Prostate gland (tissue), 2 donors: ENCODE measurements at regions not wholly inside any gene's neighbourhood (a gene's known extent, or its start where the extent isn't known, plus 50 kb on each side); places are given as distances from the start of the nearest gene placed in this dataset.
A peak's percentile ranks its signal among the peaks of the same experiment; 100 is the strongest.

ENCODE experiments used
- DNase-seq: peaks from one replicate; pipeline ENCODE4 v3.0.0-alpha.2; 2019; ENCODE audit warnings: low spot score
- H3K27ac ChIP-seq, 2 donors: fragments of 200-600 bp; sonication (generic); 2 replicates each; pipeline ENCODE4 v1.5.1; 2017 to 2019
- H3K27me3 ChIP-seq: fragments of 200-600 bp; sonication (generic); replicated peaks from 2 replicates; pipeline ENCODE4 v1.5.1; 2019; ENCODE audit not compliant: insufficient read depth
- H3K36me3 ChIP-seq, 2 donors: fragments of 200-600 bp; sonication (generic); 1 replicate in 1 of 2; 2 replicates in 1 of 2; pipeline versions ENCODE4 v1.5.1 to v1.8.1; 2017 to 2019
- H3K4me1 ChIP-seq: fragments of 200-600 bp; sonication (generic); replicated peaks from 2 replicates; pipeline ENCODE4 v1.5.1; 2019
- H3K4me3 ChIP-seq, 2 donors: fragments of 200-600 bp; sonication (generic); 2 replicates each; pipeline ENCODE4 v1.5.1; 2017 to 2019
- H3K9me3 ChIP-seq: fragments of 200-600 bp; sonication (generic); 2 replicates; pipeline ENCODE4 v1.5.1; 2017
- CTCF ChIP-seq, 4 experiments: fragments of 200-600 bp in 2 of 4; fragments of 450-650 bp in 2 of 4; sonication (generic) in 2 of 4; IDR thresholded peaks; 1 replicate in 3 of 4; 2 replicates in 1 of 4; pipeline ENCODE4 v1.5.1; 2016 to 2019; ENCODE audit warnings: antibody characterized with exemption in 4 of 4, mild to moderate bottlenecking in 2 of 4, moderate library complexity in 2 of 4
- POLR2A ChIP-seq: fragments of 450-650 bp; IDR thresholded peaks from one replicate; pipeline ENCODE4 v1.6.1; 2016; ENCODE audit warnings: antibody characterized with exemption, mild to moderate bottlenecking
- POLR2AphosphoS5 ChIP-seq: sonication (generic); formaldehyde crosslinking; IDR thresholded peaks from one replicate; pipeline ENCODE4 v1.6.1; 2017; ENCODE audit warnings: antibody characterized with exemption
- WGBS: methylation state at CpG from one replicate; pipeline ENCODE4 v1.1.5; 2018; 5-methylcytosine and 5-hydroxymethylcytosine counted together
- intact Hi-C: fragments of 100-400 bp; cut with DNase I; formaldehyde crosslinking; loops from one replicate; pipeline ENCODE4 v1.14.2; 2022

GRCh38 chr4:4808086-4808485 lies 51.4 kb upstream of the MSX1 start:
- Histone ChIP-seq H3K4me1 (no peaks in the 10 kb centered on the region), H3K27ac (no peak overlapping the region), H3K9me3 (no peaks in the 10 kb centered on the region), H3K27me3 (no peaks in the 10 kb centered on the region), H3K4me3 (no peak overlapping the region), H3K36me3 (no peaks in the 10 kb centered on the region)
- DNase-seq = no peak
- WGBS = 94% methylated on average over 4 of the region's 4 CpGs
- intact Hi-C loops = no loop called here
- no peak for TF ChIP-seq POLR2AphosphoS5
- no peak for TF ChIP-seq CTCF (IDR thresholded peaks at IDR 0.05)
- no peak for TF ChIP-seq POLR2A

GRCh38 chr4:4805887-4806286 lies 53.6 kb upstream of the MSX1 start:
- peak; percentile 9 for DNase-seq
- no peaks in the 10 kb centered on the region for H3K36me3 ChIP-seq

GRCh38 chr4:4803912-4804296 lies 55.6 kb upstream of the MSX1 start:
- H3K9me3 ChIP-seq = no peaks in the 10 kb centered on the region
- DNase-seq = no peak
- WGBS = 98% methylated on average over 2 of the region's 2 CpGs
- H3K4me1 ChIP-seq = no peaks in the 10 kb centered on the region
- H3K27me3 ChIP-seq = no peaks in the 10 kb centered on the region
- intact Hi-C loops = no loop called here
- H3K4me3 ChIP-seq = no peak overlapping the region
- no peak overlapping the region for H3K27ac ChIP-seq
- no peak for TF ChIP-seq CTCF (IDR thresholded peaks at IDR 0.05)
- TF ChIP-seq POLR2A = no peak
- no peak for TF ChIP-seq POLR2AphosphoS5
- H3K36me3 ChIP-seq = no peaks in the 10 kb centered on the region

More at GRCh38 chr4:4805887-4806286, 53.6 kb upstream of the MSX1 start:
- no peaks in the 10 kb centered on the region for H3K4me1 ChIP-seq
- TF ChIP-seq CTCF (IDR thresholded peaks at IDR 0.05) = no peak
- peak; percentile 35 for TF ChIP-seq POLR2AphosphoS5
- no peak for TF ChIP-seq POLR2A
- no peak overlapping the region for H3K4me3 ChIP-seq
- WGBS = 48% methylated on average over 8 of the region's 8 CpGs
- H3K27ac ChIP-seq = no peak overlapping the region
- no peaks in the 10 kb centered on the region for H3K9me3 ChIP-seq
- intact Hi-C loops = no loop called here
- no peaks in the 10 kb centered on the region for H3K27me3 ChIP-seq

- WGBS = 80% methylated on average over 5 of the region's 5 CpGs
- no peaks in the 10 kb centered on the region for H3K9me3 ChIP-seq
These were observed 56.1 kb upstream of the MSX1 start for GRCh38 chr4:4803216-4803911.

More at GRCh38 chr4:4803216-4803911, 56.1 kb upstream of the MSX1 start:
- TF ChIP-seq CTCF (IDR thresholded peaks at IDR 0.05) (no peak), POLR2AphosphoS5 (no peak), POLR2A (no peak)
- H3K4me3 ChIP-seq = no peak overlapping the region
- H3K36me3 ChIP-seq = no peaks in the 10 kb centered on the region
- intact Hi-C loops = no loop called here
- H3K27ac ChIP-seq = no peak overlapping the region
- no peaks in the 10 kb centered on the region for H3K27me3 ChIP-seq
- DNase-seq = no peak
- no peaks in the 10 kb centered on the region for H3K4me1 ChIP-seq
